ENCODE measurements at regions not wholly inside any gene's neighbourhood (a gene's known extent, or its start where the extent isn't known, plus 50 kb on each side); places are given as distances from the start of the nearest gene placed in this dataset.

DNA sequence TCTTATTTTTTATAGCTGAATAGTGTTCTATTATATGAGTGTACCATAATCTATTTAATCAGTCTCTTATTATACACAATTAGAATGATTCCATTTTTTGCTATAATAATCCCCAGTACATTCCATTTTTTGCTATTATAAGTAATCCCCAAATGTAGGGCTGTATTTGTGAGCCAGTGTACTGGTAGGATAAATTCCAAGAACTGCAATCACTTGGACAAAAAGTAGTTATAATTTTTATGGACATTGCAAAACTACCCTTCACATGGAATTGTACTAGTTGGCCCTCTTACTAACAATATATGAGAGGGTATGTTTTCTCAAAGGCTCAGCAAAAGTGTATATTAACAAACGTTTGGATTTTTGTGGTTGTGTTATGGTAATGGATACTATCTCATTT lies 481.7 kb upstream of the CLINT1 start:
- ATAC-seq (ENCODE audit: insufficient number of reproducible peaks, low FRiP score, low read depth) = no peak
- Histone ChIP-seq H3K27ac (no peak overlapping the region), H3K4me1 (ENCODE audit: control insufficient read depth in 1 of 2, low read depth in 2 of 2) (no peaks in the 10 kb centered on the region), H3K9me3 (peaks cover 5% of the 10 kb centered on the region), H3K4me3 (no peak overlapping the region), H3K27me3 (replicated peaks; ENCODE audit: insufficient read depth) (no peaks in the 10 kb centered on the region), H3K36me3 (no peaks in the 10 kb centered on the region)
- TF ChIP-seq, protein P1, sequence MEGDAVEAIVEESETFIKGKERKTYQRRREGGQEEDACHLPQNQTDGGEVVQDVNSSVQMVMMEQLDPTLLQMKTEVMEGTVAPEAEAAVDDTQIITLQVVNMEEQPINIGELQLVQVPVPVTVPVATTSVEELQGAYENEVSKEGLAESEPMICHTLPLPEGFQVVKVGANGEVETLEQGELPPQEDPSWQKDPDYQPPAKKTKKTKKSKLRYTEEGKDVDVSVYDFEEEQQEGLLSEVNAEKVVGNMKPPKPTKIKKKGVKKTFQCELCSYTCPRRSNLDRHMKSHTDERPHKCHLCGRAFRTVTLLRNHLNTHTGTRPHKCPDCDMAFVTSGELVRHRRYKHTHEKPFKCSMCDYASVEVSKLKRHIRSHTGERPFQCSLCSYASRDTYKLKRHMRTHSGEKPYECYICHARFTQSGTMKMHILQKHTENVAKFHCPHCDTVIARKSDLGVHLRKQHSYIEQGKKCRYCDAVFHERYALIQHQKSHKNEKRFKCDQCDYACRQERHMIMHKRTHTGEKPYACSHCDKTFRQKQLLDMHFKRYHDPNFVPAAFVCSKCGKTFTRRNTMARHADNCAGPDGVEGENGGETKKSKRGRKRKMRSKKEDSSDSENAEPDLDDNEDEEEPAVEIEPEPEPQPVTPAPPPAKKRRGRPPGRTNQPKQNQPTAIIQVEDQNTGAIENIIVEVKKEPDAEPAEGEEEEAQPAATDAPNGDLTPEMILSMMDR (IDR thresholded peaks at IDR 0.05) = no peak
- no peak for DNase-seq (ENCODE audit: low spot score)

DNA sequence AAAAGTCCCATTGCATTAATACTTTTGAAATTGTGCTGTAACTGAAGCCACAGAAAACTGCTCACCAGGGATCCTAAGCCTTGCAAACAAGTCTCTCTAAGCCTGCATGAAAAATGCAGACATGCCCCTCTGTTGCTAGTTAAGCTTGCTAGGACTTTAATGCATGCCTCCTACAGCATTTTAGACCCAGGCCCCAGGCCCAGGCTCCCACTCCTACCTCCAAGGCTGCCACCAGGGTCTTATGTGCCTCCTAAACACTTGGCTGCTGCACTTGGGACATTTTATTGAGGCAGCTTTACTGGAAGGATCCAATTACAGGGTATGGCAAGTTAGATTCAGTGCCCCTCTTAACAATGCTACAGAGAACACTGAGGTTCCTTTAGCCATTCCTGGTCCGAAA lies 467.3 kb upstream of the CLINT1 start:
- H3K4me1 ChIP-seq (ENCODE audit: control insufficient read depth in 1 of 2, low read depth in 2 of 2) = no peaks in the 10 kb centered on the region
- DNase-seq (ENCODE audit: low spot score) = no peak
- peaks cover 6% of the 10 kb centered on the region for H3K9me3 ChIP-seq

GRCh38 chr5:158324236-158324635 lies 465.3 kb upstream of the CLINT1 start:
- H3K27ac ChIP-seq = no peak overlapping the region
- TF ChIP-seq, protein P1 (IDR thresholded peaks at IDR 0.05) = no peak
- H3K36me3 ChIP-seq = no peaks in the 10 kb centered on the region
- H3K4me3 ChIP-seq = no peak overlapping the region
- no peaks in the 10 kb centered on the region for H3K9me3 ChIP-seq
- no peaks in the 10 kb centered on the region for H3K4me1 ChIP-seq (ENCODE audit: control insufficient read depth in 1 of 2, low read depth in 2 of 2)
- H3K27me3 ChIP-seq (replicated peaks; ENCODE audit: insufficient read depth) = no peaks in the 10 kb centered on the region
- no peak for DNase-seq (ENCODE audit: low spot score)
- no peak for ATAC-seq (ENCODE audit: insufficient number of reproducible peaks, low FRiP score, low read depth)

More for the DNA sequence above, 467.3 kb upstream of the CLINT1 start:
- no peak overlapping the region for H3K27ac ChIP-seq
- H3K4me3 ChIP-seq = no peak overlapping the region
- no peak for ATAC-seq (ENCODE audit: insufficient number of reproducible peaks, low FRiP score, low read depth)
- H3K36me3 ChIP-seq = no peaks in the 10 kb centered on the region
- no peaks in the 10 kb centered on the region for H3K27me3 ChIP-seq (replicated peaks; ENCODE audit: insufficient read depth)
- TF ChIP-seq, protein P1 (IDR thresholded peaks at IDR 0.05) = no peak

DNA sequence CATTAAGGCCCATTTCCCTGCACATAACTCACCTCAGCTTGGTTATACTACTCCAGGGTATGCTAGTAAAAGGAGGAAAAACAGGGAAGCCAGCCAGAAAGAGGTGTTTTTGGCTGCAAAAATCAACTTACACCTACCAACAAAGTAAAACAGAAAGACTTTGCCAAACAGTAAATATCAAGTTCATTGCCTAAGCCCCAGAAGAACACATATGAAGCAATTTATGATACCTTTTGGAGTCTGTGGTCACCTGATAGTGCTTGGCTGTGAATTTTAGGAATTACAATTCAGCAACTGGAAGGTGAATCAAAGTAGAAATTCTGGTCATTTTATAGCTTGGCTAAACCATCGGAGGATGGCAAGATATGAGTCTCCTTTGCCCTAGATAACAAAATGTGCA lies 463.7 kb upstream of the CLINT1 start:
- ATAC-seq (ENCODE audit: insufficient number of reproducible peaks, low FRiP score, low read depth) = no peak
- Histone ChIP-seq H3K27ac (no peak overlapping the region), H3K36me3 (no peaks in the 10 kb centered on the region), H3K9me3 (no peaks in the 10 kb centered on the region), H3K4me3 (no peak overlapping the region), H3K27me3 (replicated peaks; ENCODE audit: insufficient read depth) (no peaks in the 10 kb centered on the region), H3K4me1 (ENCODE audit: control insufficient read depth in 1 of 2, low read depth in 2 of 2) (no peaks in the 10 kb centered on the region)
- DNase-seq (ENCODE audit: low spot score) = no peak
- TF ChIP-seq, protein P1 (IDR thresholded peaks at IDR 0.05) = no peak

- Histone ChIP-seq H3K36me3 (no peaks in the 10 kb centered on the region), H3K9me3 (no peaks in the 10 kb centered on the region), H3K27ac (no peak overlapping the region), H3K4me1 (ENCODE audit: control insufficient read depth in 1 of 2, low read depth in 2 of 2) (no peaks in the 10 kb centered on the region), H3K27me3 (replicated peaks; ENCODE audit: insufficient read depth) (no peaks in the 10 kb centered on the region), H3K4me3 (no peak overlapping the region)
- no peak for DNase-seq (ENCODE audit: low spot score)
- ATAC-seq (ENCODE audit: insufficient number of reproducible peaks, low FRiP score, low read depth) = no peak
- TF ChIP-seq, protein P1 (IDR thresholded peaks at IDR 0.05) = no peak
Measured at GRCh38 chr5:158320934-158321333, 462.0 kb upstream of the CLINT1 start.
